ENCODE measurements at regions not wholly inside any gene's neighbourhood (a gene's known extent, or its start where the extent isn't known, plus 50 kb on each side); places are given as distances from the start of the nearest gene placed in this dataset.
"Not testable (repeated sequence)": the region's sequence is repeated elsewhere in the genome, so short reads cannot be mapped to it uniquely, and the experiment has no call there.

- 59 to 69% (median 64%) methylated on average over 9 of the region's 9 CpGs for WGBS, 4 donors
- intact Hi-C loops (cut with DNase I): no loop called here
- H3K36me3 ChIP-seq: no peaks in the 10 kb centered on the region
- H3K27me3 ChIP-seq: no peaks in the 10 kb centered on the region
- peak overlapping the region in 1 of 12 donors; percentile 49 for H3K27ac ChIP-seq
- no peak overlapping the region for H3K4me3 ChIP-seq
- no peaks in the 10 kb centered on the region for H3K4me1 ChIP-seq
- no peaks in the 10 kb centered on the region for H3K9me3 ChIP-seq
- ATAC-seq (no peak), DNase-seq (no peak)
- no peak for TF ChIP-seq POLR2A (IDR thresholded peaks at IDR 0.05)
- TF ChIP-seq, protein P1, sequence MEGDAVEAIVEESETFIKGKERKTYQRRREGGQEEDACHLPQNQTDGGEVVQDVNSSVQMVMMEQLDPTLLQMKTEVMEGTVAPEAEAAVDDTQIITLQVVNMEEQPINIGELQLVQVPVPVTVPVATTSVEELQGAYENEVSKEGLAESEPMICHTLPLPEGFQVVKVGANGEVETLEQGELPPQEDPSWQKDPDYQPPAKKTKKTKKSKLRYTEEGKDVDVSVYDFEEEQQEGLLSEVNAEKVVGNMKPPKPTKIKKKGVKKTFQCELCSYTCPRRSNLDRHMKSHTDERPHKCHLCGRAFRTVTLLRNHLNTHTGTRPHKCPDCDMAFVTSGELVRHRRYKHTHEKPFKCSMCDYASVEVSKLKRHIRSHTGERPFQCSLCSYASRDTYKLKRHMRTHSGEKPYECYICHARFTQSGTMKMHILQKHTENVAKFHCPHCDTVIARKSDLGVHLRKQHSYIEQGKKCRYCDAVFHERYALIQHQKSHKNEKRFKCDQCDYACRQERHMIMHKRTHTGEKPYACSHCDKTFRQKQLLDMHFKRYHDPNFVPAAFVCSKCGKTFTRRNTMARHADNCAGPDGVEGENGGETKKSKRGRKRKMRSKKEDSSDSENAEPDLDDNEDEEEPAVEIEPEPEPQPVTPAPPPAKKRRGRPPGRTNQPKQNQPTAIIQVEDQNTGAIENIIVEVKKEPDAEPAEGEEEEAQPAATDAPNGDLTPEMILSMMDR (IDR thresholded peaks at IDR 0.05): no peak
These were observed 151.0 kb downstream of the NUF2 start for GRCh38 chr1:163472651-163473248.

- H3K9me3 ChIP-seq: peaks cover 0 to 4% (median 0%) of the 10 kb centered on the region in 12 donors
- H3K36me3 ChIP-seq: no peaks in the 10 kb centered on the region
- H3K27me3 ChIP-seq: no peaks in the 10 kb centered on the region
- no peak for TF ChIP-seq POLR2A (IDR thresholded peaks at IDR 0.05)
- TF ChIP-seq, protein P1 (IDR thresholded peaks at IDR 0.05): no peak
- H3K4me1 ChIP-seq: no peaks in the 10 kb centered on the region
- DNase-seq (no peak), ATAC-seq (no peak)
- intact Hi-C loops (cut with DNase I): no loop called here
- WGBS, 4 donors: 27 to 36% (median 34%) methylated on average over 3 of the region's 3 CpGs
- no peak overlapping the region for H3K27ac ChIP-seq
- H3K4me3 ChIP-seq: no peak overlapping the region
These were observed 155.6 kb downstream of the NUF2 start for GRCh38 chr1:163477276-163477830.

DNA sequence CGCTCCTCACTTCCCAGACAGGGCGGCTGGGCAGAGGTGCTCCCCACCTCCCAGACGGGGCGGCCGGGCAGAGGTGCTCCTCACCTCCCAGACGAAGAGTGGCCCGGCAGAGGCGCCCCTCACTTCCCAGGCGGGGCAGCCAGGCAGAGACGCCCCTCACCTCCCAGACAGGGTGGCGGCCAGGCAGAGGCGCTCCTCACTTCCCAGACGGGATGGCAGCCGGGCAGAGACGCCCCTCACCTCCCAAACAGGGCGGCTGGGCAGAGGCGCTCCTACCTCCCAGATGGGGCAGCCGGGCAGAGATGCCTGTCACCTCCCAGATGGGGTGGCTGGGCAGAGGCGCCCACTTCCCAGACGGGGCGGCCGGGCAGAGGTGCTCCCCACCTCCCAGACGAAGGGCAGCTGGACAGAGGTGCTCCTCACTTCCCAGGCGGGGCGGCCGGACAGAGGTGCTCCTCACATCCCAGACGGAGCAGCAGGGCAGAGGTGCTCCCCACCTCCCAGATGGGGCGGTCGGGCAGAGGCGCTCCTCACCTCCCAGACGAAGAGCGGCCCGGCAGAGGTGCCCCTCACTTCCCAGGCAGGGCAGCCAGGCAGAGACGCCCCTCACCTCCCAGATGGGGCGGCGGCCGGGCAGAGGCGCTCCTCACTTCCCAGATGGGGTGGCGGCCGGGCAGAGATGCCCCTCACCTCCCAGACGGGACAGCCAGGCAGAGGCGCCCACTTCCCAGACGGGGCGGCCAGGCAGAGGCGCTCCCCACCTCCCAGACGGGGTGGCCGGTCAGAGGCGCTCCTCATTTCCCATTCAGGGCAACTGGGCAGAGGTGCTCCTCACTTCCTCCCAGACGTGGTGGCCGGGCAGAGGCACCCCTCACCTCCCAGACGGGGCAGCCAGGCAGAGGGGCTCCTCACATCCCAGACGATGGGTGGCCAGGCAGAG is 176.9 kb downstream of the NUF2 start:
- WGBS, 4 donors: 85 to 93% (median 91%) methylated on average over 18 to 52 of the region's 52 CpGs
- intact Hi-C loops (cut with DNase I); H3K27me3 ChIP-seq; ATAC-seq; H3K27ac ChIP-seq; H3K4me1 ChIP-seq; H3K36me3 ChIP-seq; H3K4me3 ChIP-seq: not testable (repeated sequence)
- peaks cover 0 to 29% (median 2%) of the 10 kb centered on the region in 12 donors for H3K9me3 ChIP-seq
- DNase-seq: peak in 1 of 5 donors; percentile 61

DNA sequence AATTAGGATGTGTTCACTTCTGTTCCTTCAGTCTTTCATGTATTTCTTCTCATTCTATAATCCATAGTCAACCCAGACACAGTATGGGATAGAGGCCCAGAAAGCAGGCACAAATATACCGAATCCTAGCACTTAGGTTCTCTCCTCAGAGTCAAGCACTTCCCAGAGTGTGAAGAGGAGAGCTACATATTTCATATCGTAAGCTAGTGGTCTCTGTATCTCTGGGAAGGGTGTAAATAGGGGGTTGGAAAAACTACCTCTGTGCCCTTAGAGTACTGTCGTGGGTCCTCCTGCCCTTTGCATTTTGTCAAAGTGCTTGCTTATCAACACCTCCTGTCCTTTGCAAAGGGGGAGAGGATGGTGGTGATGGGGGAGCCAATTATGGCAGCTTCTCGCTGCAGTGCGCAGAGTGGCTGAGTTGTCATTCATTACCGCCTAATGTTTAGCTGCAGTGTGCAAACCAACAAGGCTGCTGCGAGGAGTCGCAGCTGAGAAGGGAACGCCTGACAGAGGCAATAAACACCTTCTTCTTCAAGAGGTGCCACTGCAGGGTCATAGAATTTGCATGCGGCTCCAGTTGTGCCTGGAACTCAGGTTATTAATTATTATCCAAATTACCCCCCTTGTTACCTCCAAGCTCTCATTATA is 182.7 kb downstream of the NUF2 start:
- no peak overlapping the region for H3K27ac ChIP-seq
- intact Hi-C loops (cut with DNase I): no loop called here
- H3K36me3 ChIP-seq: no peaks in the 10 kb centered on the region
- no peaks in the 10 kb centered on the region for H3K27me3 ChIP-seq
- WGBS, 4 donors: 69 to 77% (median 70%) methylated on average over 10 of the region's 10 CpGs
- H3K4me3 ChIP-seq: no peak overlapping the region
- ATAC-seq (no peak), DNase-seq (no peak)
- H3K9me3 ChIP-seq: peaks cover 0 to 13% (median 0%) of the 10 kb centered on the region in 12 donors
- no peaks in the 10 kb centered on the region for H3K4me1 ChIP-seq
- TF ChIP-seq POLR2A (IDR thresholded peaks at IDR 0.05): no peak
- TF ChIP-seq, protein P1 (IDR thresholded peaks at IDR 0.05): no peak

Data from heart left ventricle (tissue), 16 donors.